NCI-H526 treated with DMSO at 0.1 percent for 48 hours (cell line): ENCODE measurements at regions not wholly inside any gene's neighbourhood (a gene's known extent, or its start where the extent isn't known, plus 50 kb on each side); places are given as distances from the start of the nearest gene placed in this dataset.
"Not testable (repeated sequence)": the region's sequence is repeated elsewhere in the genome, so short reads cannot be mapped to it uniquely, and the experiment has no call there.

Experiments
- DNase-seq: peaks from one replicate; lab custom pipeline; 2025; lab: John Stamatoyannopoulos, UW

DNA sequence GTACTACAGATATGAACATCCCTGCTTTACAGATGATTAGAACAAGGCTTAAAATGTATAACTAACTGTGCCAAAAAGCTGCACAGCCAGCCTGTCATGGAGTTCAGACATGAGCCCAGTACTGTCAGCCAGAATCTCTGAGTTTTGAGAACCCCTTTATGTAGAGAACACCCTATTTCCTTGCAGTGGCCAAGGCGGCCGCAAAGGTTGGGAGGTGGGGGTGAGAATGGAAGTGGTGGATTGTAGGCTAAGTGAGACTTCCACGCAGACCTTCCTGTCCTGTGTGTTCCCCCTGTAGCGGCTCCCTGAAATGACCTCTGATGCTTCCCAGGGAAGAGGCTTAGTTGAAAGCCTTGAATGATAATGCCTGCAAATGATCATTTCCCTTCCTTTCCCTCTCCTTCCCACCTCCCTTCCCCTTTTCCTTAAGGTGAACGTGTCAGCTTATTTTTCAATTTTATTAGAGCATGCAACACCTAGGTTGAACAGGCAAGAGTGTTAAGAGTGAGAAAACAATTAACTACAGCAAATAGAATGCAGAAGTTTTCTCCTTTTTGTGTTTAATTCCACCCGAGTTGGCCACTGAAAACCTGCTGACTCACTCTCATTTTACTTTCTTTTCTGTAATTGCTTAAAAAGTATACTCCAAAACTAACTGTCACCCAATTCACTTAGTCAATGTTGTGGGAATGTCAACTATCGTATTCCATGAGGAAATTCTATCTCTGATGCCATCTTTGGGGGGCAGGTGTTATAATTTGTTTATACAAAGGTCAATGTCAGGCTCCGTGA lies 167.0 kb upstream of the EDNRB start:
- DNase-seq = no peak

DNA sequence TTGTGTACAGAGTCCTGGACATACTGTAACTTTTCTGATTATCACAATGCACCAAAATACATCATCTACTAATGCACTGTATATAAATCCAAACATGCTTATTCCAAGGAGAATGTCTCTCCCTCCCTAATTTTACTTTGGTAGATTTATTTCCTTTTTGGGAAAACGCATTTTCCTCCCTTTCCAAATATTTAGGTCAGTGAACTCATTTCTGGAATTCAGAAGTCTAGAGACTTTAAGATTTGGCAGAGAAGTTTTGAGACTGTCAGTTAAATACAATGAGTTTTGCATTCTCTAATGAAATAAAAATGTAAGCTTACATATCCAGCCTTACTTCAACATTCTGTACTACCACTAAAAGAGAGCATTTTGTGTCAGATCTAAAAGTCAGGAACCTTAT lies 165.8 kb upstream of the EDNRB start:
- DNase-seq = no peak

DNA sequence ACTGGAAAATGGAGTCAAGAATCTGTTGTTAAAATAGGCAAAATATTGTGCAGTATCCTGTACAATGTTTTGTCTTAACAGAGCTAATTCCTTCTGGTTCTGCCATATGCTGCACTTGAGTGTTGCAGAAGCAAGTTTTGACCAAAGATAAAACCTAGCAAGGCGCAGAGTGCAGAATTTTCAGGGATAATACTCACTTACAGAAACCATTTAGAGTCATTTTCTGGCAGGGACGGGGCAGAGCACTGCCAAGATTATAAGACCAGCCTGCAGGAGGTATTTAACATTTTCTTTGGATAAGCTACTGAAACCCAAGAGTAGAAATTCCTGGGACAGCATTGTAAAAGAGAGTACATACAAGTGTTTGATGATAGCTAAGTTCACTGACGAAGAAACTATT lies 159.5 kb upstream of the EDNRB start:
- DNase-seq = no peak

DNA sequence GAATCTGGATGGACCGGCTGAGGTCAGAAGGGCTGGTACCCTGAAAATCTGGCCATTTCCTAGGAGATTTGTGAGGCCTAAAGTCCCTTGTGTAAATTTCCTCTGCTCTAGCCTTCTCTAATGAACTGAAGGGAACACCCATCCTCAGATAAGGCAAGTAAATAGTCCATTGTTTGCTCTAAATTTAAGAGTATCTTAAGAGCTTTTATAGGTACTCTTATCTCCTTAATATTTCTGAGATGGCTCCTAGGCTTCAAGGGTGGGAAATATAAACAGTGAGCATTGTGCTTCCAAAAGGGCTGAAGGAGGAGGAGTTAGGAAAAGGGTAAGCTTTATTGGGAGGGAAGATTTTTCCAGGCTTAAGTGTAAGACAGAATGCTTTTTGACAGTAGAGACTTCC lies 148.7 kb upstream of the EDNRB start:
- DNase-seq = no peak

DNA sequence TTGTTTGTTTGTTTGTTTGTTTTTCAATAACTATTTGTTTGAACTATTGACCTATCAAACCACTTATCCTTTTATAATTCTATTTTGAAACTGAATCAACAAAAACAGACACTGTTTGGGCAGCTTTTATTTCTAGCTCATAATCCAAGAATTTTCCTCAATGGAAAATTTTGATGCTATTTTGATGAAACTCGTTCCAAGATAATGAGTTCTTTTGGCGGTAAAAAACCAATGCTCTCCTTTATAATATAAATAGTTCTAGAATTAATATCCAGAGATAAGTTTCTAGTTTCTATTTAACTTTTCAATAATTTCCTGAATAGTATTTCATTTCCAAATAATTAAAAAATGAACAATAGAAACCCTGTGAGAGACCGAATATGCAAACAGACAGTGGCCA lies 146.5 kb upstream of the EDNRB start:
- DNase-seq = no peak

DNA sequence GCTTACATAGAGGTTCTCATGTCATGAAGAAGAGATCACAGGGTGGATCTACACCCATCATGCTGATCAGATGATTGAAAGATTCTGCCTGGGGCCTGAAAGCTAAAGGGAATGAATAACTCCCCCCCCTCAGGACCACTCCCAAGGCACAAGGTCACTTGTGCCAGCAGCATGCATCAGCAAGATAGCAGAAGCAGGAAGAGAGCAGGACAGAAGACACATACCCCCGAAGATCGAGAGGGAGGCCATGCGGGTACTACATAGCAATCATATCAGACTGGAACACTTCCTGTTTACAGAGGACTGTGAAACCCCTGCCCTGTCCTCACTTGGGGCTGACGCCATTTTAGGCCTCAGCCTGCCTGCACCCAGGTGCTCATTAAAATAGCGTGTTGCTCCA lies 143.2 kb upstream of the EDNRB start:
- no peak for DNase-seq

DNA sequence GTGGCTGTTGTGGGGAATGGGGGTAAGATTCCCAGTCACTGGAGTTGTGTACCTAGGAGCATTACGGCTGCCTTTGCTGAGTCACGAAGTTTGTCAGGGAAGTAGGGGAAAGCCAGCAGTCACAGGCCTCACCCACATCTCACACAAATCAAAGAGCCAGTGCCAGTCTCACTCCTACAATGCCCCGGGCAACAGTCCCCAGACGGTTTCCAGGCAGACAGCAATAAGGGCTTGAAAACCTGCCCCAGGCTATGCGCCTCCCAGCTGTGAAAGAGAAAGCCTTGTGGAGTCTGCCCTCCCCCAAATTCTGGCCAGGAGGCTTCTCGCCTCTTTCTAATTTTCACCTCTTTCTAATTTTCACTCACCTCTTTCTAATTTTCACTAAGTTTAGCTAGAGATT lies 142.3 kb upstream of the EDNRB start:
- no peak for DNase-seq

DNA sequence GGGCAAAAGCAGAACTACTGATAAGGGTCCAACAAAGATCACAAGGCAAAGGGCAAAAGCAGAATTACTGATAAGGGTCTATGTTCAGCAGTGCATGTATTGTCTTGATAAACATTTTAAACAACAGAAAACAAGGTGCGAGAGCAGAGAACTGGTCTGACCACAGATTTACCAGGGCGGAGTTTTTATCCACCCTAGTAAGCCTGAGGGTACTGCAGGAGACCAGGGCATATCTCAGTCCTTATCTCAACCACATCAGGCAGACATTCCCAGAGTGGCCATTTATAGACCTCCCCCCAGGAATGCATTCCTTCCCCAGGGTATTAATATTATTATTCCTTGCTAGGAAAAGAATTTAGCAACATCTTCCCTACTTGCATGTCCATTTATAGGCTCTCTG lies 138.2 kb upstream of the EDNRB start:
- not testable (repeated sequence) for DNase-seq

DNA sequence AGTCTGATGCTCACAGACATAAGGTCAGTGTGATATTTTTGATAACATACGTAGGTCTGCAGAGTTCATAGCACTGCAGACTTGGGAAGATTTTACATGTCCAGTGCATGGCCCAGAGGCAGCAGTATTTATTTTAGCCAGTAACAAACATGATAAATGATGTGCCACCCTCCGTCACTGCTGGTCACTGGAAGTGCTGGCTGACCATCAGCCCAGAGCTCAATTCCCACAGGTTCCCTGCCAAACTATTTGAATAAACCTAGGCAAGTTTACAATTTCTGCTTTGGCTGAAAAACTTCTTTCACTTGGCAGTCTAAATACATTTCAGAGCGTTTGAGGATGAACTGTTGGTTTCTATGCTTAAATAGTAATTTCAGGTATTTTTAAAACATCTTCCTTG lies 135.5 kb upstream of the EDNRB start:
- DNase-seq = no peak

DNA sequence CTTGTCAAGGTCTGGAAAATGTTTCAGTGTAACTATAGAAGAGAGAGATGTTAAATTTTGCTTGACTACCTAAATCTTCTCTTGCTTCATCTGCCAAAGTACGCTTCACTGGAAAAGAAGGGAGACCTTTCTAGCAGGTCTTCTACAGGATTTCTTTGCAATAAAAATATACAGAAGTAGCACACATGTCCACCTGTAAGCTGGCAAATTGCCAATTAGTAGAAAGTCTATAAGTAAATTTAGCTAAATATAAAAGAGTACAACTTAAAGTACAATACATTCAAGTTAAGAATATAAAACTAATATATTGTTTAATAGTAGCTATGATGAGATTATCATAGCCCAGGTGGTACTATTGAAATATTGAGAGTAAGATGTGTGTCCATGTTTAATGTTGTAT lies 128.5 kb upstream of the EDNRB start:
- no peak for DNase-seq

DNA sequence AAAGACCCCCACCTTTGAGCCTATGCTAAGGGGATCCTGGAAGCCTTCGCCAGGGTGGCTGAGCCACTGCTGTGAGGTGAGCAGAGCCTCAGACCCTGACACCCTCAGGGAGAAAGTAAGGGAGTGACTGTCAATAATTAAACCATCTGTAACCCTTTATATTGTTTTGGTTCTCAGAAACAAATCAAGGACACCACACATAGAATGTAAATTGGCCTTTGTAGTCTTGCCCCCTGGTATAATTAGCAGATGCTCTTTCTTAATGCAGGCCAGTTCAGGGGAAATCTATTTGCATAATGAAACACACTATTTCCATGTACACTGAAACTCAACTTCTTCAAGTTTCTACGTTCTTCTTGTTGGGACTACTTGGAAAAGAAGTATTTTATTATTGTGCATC lies 127.7 kb upstream of the EDNRB start:
- DNase-seq = peak; percentile 56

DNA sequence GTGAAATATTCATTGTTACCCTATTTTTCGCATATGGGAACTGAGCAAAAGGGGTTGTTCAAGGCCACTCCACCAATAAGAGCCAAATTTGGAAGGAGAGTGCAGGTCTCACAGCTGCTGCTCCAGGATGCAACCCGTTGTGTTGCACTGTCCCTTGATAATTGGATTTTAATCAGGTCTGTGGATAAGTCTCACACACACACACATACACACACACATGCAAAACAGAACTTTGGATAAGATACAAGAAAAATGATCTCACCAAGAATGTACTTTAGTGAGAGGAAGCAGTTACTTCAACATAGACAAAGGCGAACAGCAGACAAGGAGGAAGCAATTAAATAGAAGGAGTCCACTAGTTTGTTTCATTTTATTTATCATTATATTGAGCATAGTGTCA lies 127.3 kb upstream of the EDNRB start:
- DNase-seq = no peak

DNA sequence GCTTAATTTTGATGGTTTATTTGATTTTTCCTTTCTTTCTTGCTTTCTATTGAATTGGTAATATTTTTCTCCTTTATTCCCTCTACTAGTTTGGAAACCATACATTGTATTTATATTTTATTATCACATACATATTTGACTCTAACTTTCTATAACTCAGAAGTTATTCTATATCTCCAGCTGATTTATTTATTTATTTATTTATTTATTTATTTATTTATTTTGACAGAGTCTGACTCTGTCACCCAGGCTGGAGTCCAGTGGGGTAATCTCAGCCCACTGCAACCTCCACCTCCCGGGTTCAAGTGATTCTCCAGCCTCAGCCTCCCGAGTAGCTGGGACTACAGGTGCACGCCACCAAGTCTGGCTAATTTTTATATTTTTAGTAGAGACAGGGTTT lies 122.7 kb upstream of the EDNRB start:
- not testable (repeated sequence) for DNase-seq

DNA sequence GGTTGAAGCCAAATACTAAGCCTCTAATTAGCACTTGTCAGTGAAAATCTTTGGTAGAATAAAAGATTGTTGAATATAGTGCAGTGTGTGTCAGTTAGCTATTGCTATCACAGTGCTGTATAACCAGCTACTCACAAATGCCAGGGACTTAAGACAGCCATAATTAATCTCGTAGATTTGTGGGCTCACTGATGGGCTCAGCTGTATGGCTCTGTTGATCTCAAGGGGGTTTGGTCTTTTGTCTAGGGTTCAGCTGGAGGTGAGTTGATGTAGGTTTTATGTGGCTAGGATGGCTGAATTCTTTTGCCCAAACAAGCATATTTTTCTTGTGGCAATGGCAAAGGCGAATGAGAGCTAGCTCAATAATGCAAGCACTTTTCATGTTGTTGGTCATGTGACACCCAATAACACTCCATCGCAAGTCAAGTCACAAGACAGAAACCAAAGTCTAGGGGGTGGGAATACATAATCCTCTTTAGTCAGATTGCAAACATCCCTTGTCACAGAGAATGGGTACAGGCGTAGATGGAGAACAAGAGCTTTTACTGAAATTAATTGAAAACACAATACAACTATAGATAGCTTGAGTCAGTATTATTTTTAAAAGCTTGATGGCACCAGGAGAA lies 121.7 kb upstream of the EDNRB start:
- no peak for DNase-seq

DNA sequence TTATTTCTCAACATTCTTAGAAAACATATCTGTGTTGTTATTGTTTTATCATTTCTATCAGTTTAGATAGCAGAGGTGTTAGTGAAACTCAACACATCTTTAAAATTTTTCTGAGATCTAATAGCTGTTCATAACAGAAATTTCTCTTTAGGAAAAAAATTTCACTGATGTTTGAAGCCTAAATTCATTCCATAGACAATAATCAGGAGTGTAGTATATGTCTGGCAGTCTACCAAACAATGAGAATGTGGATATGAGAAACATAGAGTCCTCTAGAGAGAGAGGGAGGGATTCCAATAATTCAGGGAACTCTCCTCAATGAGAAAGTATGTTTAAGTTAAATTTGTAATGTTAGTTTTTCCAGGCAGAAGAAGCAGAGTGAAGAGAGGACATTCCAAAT lies 118.2 kb upstream of the EDNRB start:
- no peak for DNase-seq

DNA sequence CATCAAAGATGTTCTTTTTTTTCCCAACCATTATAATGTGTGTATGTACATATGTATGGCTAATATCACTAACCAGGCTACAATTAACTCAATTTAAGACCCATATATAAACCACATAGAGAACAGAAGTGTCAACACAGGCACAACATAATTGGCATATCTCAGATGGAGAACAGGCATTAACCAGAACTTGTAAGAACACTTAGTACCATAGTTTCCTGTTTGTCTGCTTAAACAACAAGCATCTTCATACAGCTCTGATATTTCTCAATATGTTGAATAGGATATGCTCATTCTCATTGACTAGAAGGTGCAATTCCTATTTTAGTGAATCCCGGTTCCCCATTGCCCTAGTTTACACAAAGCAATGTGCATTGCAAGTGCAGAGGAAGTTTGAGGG lies 116.9 kb upstream of the EDNRB start:
- DNase-seq = no peak

DNA sequence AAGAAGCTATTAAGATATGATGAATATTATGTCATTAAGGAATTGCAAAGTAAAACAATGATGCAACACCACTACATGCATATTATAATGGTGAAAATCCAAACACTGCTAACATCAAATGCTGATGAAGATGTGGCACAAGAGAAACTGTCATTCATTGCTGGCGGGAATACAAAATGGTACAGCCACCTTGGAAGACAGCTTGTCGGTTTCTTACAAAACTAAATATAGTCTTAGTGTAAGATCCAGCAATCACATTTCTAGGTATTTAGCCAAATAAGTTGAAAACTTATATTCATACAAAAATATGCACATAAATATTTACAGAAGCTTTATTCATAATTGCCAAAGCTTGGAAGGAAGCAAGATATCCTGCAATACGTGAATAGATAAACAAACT lies 114.9 kb upstream of the EDNRB start:
- DNase-seq = no peak

DNA sequence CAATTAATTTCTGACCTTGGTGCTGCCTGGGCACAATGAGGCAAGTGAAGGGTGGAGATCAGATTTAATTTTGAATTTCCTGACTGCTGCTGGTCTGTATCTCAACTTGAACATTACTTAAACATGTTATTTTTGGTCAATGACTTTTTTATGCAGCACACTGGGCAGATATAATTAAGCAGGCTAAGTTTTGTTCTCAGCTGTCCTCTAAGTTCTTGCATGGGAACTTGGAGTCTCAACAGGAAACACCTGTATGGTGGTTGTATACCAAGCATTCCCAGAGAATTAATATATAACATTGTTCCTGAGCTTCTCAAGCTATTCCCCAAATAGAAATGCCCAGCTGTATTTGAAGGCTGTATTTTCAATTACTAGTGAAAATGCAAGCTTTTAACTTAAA lies 113.5 kb upstream of the EDNRB start:
- DNase-seq = no peak

DNA sequence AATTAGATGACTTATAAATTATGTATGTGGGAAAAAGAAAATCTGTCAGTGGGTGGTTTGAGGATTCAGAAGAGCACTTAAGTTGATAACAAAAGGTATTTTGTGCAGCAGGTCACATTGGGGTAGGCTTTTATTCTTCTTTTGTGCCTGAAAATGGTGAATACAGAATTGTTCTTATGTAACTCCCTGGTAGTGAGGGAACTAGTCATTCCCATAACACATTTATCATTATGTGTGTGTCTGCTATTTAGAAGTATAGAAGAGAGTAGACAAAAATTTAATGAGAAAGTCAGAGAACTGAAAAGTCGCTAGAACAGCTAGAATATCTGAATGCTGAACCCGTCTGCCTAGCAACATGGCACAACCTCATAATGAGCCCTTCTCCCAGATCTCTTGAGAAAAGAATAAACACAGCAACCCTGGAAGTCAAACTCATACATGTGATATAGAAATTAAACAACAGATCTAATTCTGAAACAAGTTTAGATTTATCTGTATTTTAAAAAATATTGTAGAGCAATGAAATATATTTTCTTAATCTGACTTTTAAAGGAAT lies 111.8 kb upstream of the EDNRB start:
- DNase-seq = no peak

DNA sequence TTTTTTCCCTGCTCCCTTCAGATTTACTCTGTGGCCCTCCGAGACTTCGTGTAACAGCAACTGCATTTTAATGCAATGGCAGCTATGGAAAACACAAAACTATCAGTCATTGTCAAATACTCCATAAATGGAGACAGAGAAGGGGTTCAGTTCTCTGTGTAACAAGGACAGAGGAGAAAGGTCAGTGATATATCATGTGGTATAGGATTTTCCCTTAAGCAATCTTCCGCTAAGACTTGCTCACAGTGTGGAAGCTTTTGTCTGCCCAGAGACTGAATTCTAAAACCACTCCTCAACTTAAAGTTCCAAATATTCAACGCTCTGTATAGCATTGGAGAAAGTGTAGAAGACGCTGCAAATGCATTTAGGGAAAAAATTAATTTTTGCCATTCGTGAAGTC lies 111.3 kb upstream of the EDNRB start:
- DNase-seq = no peak

DNA sequence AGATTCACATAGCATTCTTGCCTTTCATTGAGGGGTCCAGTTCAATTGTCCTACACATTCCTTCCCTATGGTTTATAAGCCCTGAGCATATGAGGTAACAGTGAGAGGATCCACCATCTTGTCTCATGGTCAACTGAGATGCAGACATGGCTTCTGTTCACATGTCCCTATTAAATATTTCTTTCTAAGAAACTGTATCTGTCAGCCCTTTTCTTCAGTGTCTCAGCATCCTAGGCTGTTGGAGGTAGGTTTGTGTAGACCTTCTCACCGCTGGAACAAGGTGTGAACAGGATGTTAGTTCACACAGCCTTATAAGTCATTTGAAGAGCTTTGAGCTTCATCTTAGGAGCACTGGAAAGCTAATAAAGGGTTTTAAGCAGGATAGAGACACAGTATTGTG lies 110.3 kb upstream of the EDNRB start:
- no peak for DNase-seq

DNA sequence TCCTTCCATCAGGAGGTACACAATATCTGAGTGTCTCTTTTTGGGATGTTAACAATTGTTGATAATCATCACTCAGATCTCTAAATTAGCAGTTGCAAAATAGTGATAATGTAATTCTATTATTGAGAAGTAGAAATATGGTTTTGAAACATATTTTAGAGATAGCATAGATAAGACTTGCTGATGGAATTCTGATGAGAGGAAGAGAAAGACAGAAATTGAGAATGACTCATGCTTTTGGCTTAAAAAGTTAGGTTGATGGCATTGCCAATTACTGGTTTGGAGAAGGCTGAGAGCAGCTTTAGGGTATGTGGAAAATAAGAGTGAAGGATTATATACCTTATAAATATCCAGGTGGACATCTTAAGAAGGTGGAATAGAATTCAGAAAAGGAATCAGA lies 106.4 kb upstream of the EDNRB start:
- no peak for DNase-seq

DNA sequence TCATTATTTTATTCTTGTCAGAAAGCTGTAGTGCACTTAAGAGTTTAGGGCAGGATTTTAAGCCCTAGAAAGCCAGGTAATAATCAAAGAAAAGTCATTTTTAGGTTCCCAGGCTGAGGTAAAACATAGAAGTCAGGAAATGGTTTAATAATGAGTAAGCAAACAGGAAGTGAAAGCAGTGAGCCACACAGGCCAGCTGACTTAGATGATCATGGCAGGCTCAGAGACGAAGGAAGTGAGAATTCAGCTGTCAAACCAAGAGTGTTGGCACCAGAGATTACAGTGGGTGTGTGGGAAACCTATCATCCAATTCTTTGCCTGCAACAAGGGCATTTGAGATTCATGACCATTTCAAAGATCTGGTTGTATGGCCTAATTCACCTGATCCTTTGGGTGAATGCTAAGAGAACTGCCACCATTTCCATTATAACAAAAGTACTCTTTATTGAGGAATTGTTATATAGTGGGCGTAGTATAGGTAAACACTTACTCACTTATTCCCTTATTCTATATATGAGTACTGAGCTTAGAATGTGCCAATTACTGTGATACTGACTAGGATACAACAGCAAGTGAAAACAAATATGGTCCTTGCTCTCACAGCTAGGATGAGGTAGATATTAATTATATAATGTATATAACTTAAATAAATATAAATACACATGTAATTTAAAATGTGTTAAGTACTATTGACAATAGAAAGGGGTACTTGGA lies 103.7 kb upstream of the EDNRB start:
- no peak for DNase-seq
